H1 (cell line): ENCODE measurements at regions not wholly inside any gene's neighbourhood (a gene's known extent, or its start where the extent isn't known, plus 50 kb on each side); places are given as distances from the start of the nearest gene placed in this dataset.
A peak's percentile ranks its signal among the peaks of the same experiment; 100 is the strongest.

ENCODE experiments used
- CTCF ChIA-PET: fragments of 300-600 bp; sonication (Branson Sonifier 250); formaldehyde crosslinking; loops from one replicate; lab custom pipeline; 2021; ENCODE audit not compliant: partially characterized antibody; lab: Charles Lee
- POLR2A ChIA-PET: fragments of 300-600 bp; sonication (Branson Sonifier 250); formaldehyde crosslinking; loops from one replicate; lab custom pipeline; 2021; ENCODE audit warnings: inconsistent platforms; ENCODE audit not compliant: partially characterized antibody; lab: Charles Lee
- DNase-seq, 2 experiments: peaks; one replicate each; pipeline versions ENCODE4 v3.0.0 to v3.0.0-alpha.2; 2010 to 2022; ENCODE audit warnings: low spot score in 2 of 2, low read depth in 1 of 2, mixed read lengths in 1 of 2
- FAIRE-seq: peaks from 2 replicates; lab custom pipeline; 2011; peaks lifted over from hg19 to GRCh38; lab: Jason Lieb, UNC
- H2AFZ ChIP-seq: 2 replicates; pipeline ENCODE4 v1.8.1; 2012; ENCODE audit warnings: low read length, inconsistent platforms
- H2AK5ac ChIP-seq: 2 replicates; pipeline ENCODE4 v1.6.1; 2013; ENCODE audit warnings: low read depth, low read length
- H2BK120ac ChIP-seq: replicated peaks from 2 replicates; pipeline ENCODE3; 2013; ENCODE audit warnings: low read depth, low read length, inconsistent platforms
- H2BK12ac ChIP-seq: 2 replicates; pipeline ENCODE4 v1.6.1; 2013; ENCODE audit warnings: low read depth, low read length
- H2BK15ac ChIP-seq: 2 replicates; pipeline ENCODE4 v1.6.1; 2013; ENCODE audit warnings: low read length
- H2BK20ac ChIP-seq: 2 replicates; pipeline ENCODE4 v1.6.1; 2013; ENCODE audit warnings: low read length
- H2BK5ac ChIP-seq: 2 replicates; pipeline ENCODE4 v1.6.1; 2013; ENCODE audit warnings: low read depth, low read length
- H3K14ac ChIP-seq: 2 replicates; pipeline ENCODE4 v1.6.1; 2013; ENCODE audit warnings: inconsistent platforms; ENCODE audit not compliant: insufficient read length
- H3K18ac ChIP-seq: 2 replicates; pipeline ENCODE4 v1.6.1; 2013; ENCODE audit warnings: low read length; ENCODE audit errors: extremely low read depth
- H3K23ac ChIP-seq: 2 replicates; pipeline ENCODE4 v1.6.1; 2013; ENCODE audit warnings: inconsistent platforms; ENCODE audit not compliant: insufficient read length
- H3K23me2 ChIP-seq: 2 replicates; pipeline ENCODE4 v1.6.1; 2013; ENCODE audit warnings: low read depth, low read length
- H3K27ac ChIP-seq: 2 replicates; pipeline ENCODE4 v1.6.1; 2011; ENCODE audit warnings: low read depth, low read length, inconsistent platforms
- H3K27me3 ChIP-seq, 4 experiments: replicated peaks in 1 of 4; 1 replicate in 1 of 4; 2 replicates in 3 of 4; pipeline versions ENCODE4 v1.6.1 to v1.8.1; 2011 to 2013; ENCODE audit warnings: low read length in 3 of 4, mild to moderate bottlenecking in 3 of 4, inconsistent platforms in 2 of 4, mixed read lengths in 2 of 4, moderate library complexity in 1 of 4; ENCODE audit not compliant: control insufficient read depth in 3 of 4, insufficient read depth in 3 of 4; ENCODE audit errors: extremely low read depth in 1 of 4
- H3K36me3 ChIP-seq, 4 experiments: 2 replicates each; pipeline versions ENCODE4 v1.6.1 to v1.8.1; 2011 to 2013; ENCODE audit warnings: mild to moderate bottlenecking in 4 of 4, low read length in 3 of 4, moderate library complexity in 2 of 4, control low read depth in 1 of 4, inconsistent platforms in 1 of 4; ENCODE audit not compliant: insufficient read depth in 4 of 4, control insufficient read depth in 2 of 4
- H3K4ac ChIP-seq: replicated peaks from 2 replicates; pipeline ENCODE3; 2013; ENCODE audit warnings: low read length, low read depth, mixed read lengths, inconsistent platforms; ENCODE audit not compliant: insufficient read length
- H3K4me1 ChIP-seq, 4 experiments: replicated peaks in 1 of 4; 1 replicate in 1 of 4; 2 replicates in 3 of 4; pipeline versions ENCODE4 v1.6.1 to v1.8.1; 2011 to 2013; ENCODE audit warnings: low read length in 3 of 4, inconsistent platforms in 2 of 4, mixed read lengths in 1 of 4; ENCODE audit not compliant: insufficient read depth in 4 of 4, control insufficient read depth in 3 of 4
- H3K4me2 ChIP-seq, 2 experiments: 2 replicates each; pipeline versions ENCODE4 v1.6.1 to v1.8.1; 2011 to 2013; ENCODE audit warnings: low read depth in 2 of 2, low read length in 2 of 2, control low read depth in 1 of 2, inconsistent platforms in 1 of 2, mild to moderate bottlenecking in 1 of 2; ENCODE audit not compliant: insufficient read depth in 1 of 2
- H3K4me3 ChIP-seq, 4 experiments: fragments of 200-600, 300-600 bp in 1 of 4; sonication (generic), shearing (Covaris generic), sonication (Bioruptor Twin) in 1 of 4; 2 replicates each; pipeline versions ENCODE4 v1.5.1 to v1.8.1; 2011 to 2016; ENCODE audit warnings: low read length in 4 of 4, low read depth in 3 of 4, control low read depth in 2 of 4, inconsistent platforms in 2 of 4, mild to moderate bottlenecking in 2 of 4, mixed read lengths in 1 of 4, moderate library complexity in 1 of 4; ENCODE audit not compliant: insufficient read depth in 2 of 4; ENCODE audit errors: extremely low read depth in 1 of 4
- H3K56ac ChIP-seq: replicated peaks from 2 replicates; pipeline ENCODE3; 2013; ENCODE audit warnings: low read depth, mild to moderate bottlenecking, mixed read lengths, low read length, inconsistent platforms; ENCODE audit not compliant: insufficient read length
- H3K79me1 ChIP-seq: 2 replicates; pipeline ENCODE4 v1.6.1; 2013; ENCODE audit warnings: low read depth, low read length, control low read depth
- H3K79me2 ChIP-seq, 2 experiments: 2 replicates each; pipeline versions ENCODE4 v1.6.1 to v1.8.1; 2012 to 2013; ENCODE audit warnings: low read length in 2 of 2, mild to moderate bottlenecking in 2 of 2, inconsistent platforms in 1 of 2; ENCODE audit not compliant: insufficient read depth in 2 of 2, control insufficient read depth in 1 of 2
- H3K9ac ChIP-seq, 4 experiments: replicated peaks in 1 of 4; 1 replicate in 1 of 4; 2 replicates in 3 of 4; pipeline versions ENCODE4 v1.6.1 to v1.8.1; 2011 to 2013; ENCODE audit warnings: low read depth in 3 of 4, low read length in 3 of 4, control low read depth in 2 of 4, mild to moderate bottlenecking in 2 of 4, moderate library complexity in 2 of 4, inconsistent platforms in 1 of 4; ENCODE audit errors: extremely low read depth in 1 of 4
- H3K9me3 ChIP-seq, 2 experiments: 2 replicates each; pipeline versions ENCODE4 v1.6.1 to v1.8.1; 2012 to 2013; ENCODE audit warnings: mild to moderate bottlenecking in 2 of 2, moderate library complexity in 2 of 2, control low read depth in 1 of 2, inconsistent platforms in 1 of 2, low read depth in 1 of 2, low read length in 1 of 2, mixed read lengths in 1 of 2; ENCODE audit not compliant: insufficient read depth in 2 of 2
- H4K20me1 ChIP-seq, 2 experiments: replicated peaks in 1 of 2; 2 replicates each; pipeline versions ENCODE3 to v1.8.1; 2011 to 2013; ENCODE audit warnings: inconsistent platforms in 2 of 2, low read length in 2 of 2, mild to moderate bottlenecking in 1 of 2; ENCODE audit not compliant: insufficient read depth in 2 of 2, control insufficient read depth in 1 of 2
- H4K5ac ChIP-seq: 2 replicates; pipeline ENCODE4 v1.6.1; 2013; ENCODE audit warnings: low read length, low read depth, mixed read lengths, inconsistent platforms; ENCODE audit not compliant: insufficient read length
- H4K8ac ChIP-seq: 2 replicates; pipeline ENCODE4 v1.8.0; 2013; ENCODE audit warnings: mild to moderate bottlenecking, moderate library complexity, low read length, inconsistent platforms; ENCODE audit not compliant: insufficient read depth; ENCODE audit errors: extremely low read depth
- H4K91ac ChIP-seq: replicated peaks from 2 replicates; pipeline ENCODE3; 2013; ENCODE audit warnings: low read length, mixed read lengths, inconsistent platforms; ENCODE audit not compliant: insufficient read length
- ATF3 ChIP-seq: IDR thresholded peaks from 2 replicates; pipeline ENCODE4 v1.6.1; 2011; ENCODE audit warnings: low read depth, mild to moderate bottlenecking, low read length; ENCODE audit not compliant: insufficient read depth
- FOSL1 ChIP-seq: IDR thresholded peaks from 2 replicates; pipeline ENCODE4 v1.6.1; 2011; ENCODE audit warnings: mild to moderate bottlenecking, low read depth, low read length, moderate library complexity; ENCODE audit not compliant: insufficient read depth
- YY1 ChIP-seq: IDR thresholded peaks from 2 replicates; pipeline ENCODE4 v1.6.1; 2011; ENCODE audit warnings: low read depth, mild to moderate bottlenecking, low read length
- WGBS, 2 experiments: shearing (Covaris generic) in 1 of 2; methylation state at CpG; one replicate each; pipeline versions ENCODE4 v1.1.6 to v1.1.7; 2013 to 2015; ENCODE audit warnings: low lambda C conversion rate in 2 of 2, mixed read lengths in 2 of 2, inconsistent platforms in 1 of 2, low coverage in 1 of 2, missing lambda C conversion rate in 1 of 2; ENCODE audit not compliant: insufficient replicate concordance in 2 of 2, insufficient coverage in 1 of 2, insufficient read length in 1 of 2; ENCODE audit errors: extremely low coverage in 1 of 2, missing lambda C conversion rate in 1 of 2; 5-methylcytosine and 5-hydroxymethylcytosine counted together

DNA sequence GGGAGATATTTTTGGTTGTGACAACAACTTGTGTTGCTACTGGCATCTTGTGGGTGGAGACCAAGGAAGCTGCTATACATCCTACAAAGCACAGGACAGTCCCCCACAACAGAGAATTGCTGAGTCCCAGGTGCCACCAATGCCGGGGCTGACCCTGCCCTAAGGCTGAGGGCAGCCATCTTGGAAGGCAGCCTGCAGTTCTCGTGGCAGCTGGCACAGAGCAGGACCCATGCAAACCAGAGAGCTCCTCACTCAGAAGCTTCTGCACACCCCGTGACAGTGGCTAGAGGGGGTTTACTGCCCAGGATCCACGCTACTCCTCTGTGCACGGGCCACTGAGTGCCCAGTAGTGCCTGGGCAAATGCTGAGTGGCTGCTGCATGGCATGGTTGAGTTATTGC lies 143.4 kb downstream of the CTTN start:
- H3K18ac ChIP-seq: no peak overlapping the region
- no peak overlapping the region for H2AK5ac ChIP-seq
- POLR2A ChIA-PET: interaction anchor here (1.5 kb wide), 1 partner anchor 16 kb away, joined by 3 read pairs; no protein-coding TSS in a partner anchor
- TF ChIP-seq ATF3 (no peak), YY1 (peak; percentile 27; the same call in 1 of the 2 replicates), FOSL1 (no peak)
- no peaks in the 10 kb centered on the region for H3K79me2 ChIP-seq
- peaks cover 3 to 6% of the 10 kb centered on the region in 2 experiments for H4K20me1 ChIP-seq
- no peak overlapping the region for H3K14ac ChIP-seq
- no peak overlapping the region for H2BK12ac ChIP-seq
- H2BK20ac ChIP-seq: no peak overlapping the region
- no peak for DNase-seq
- H3K23me2 ChIP-seq: no peaks in the 10 kb centered on the region
- H3K79me1 ChIP-seq: peaks cover 5% of the 10 kb centered on the region; the same call in 1 of the 2 replicates
- no peak overlapping the region for H3K23ac ChIP-seq
- 93% methylated on average over 5 of the region's 5 CpGs; no CpG with 5 or more reads in 1 of the 2 experiments for WGBS, 2 experiments
- H3K36me3 ChIP-seq: no peaks in the 10 kb centered on the region
- CTCF ChIA-PET: interaction anchor here (1.2 to 1.7 kb wide), 4 partner anchors 10 to 56 kb away, joined by 3 to 4 read pairs (median 4); no protein-coding TSS in a partner anchor
- no peak overlapping the region for H4K91ac ChIP-seq
- no peak overlapping the region for H4K5ac ChIP-seq
- no peak overlapping the region for H2BK5ac ChIP-seq
- H3K9ac ChIP-seq: no peak overlapping the region
- H2AFZ ChIP-seq: no peak overlapping the region
- H3K27ac ChIP-seq: no peak overlapping the region
- H2BK15ac ChIP-seq: no peak overlapping the region
- H2BK120ac ChIP-seq: no peak overlapping the region
- no peaks in the 10 kb centered on the region for H3K27me3 ChIP-seq
- FAIRE-seq: no peak
- no peak overlapping the region for H3K4me3 ChIP-seq
- no peak overlapping the region for H4K8ac ChIP-seq
- peaks cover 0 to 20% (median 16%) of the 10 kb centered on the region in 4 experiments; a peak in 6 of 7 replicates for H3K4me1 ChIP-seq
- H3K9me3 ChIP-seq: no peaks in the 10 kb centered on the region; a peak in 1 of 4 replicates
- no peak overlapping the region for H3K4me2 ChIP-seq
- H3K56ac ChIP-seq: no peak overlapping the region
- no peak overlapping the region for H3K4ac ChIP-seq
